DOHH2 (cell line): ENCODE measurements at regions not wholly inside any gene's neighbourhood (a gene's known extent, or its start where the extent isn't known, plus 50 kb on each side); places are given as distances from the start of the nearest gene placed in this dataset.

ENCODE experiments used
- CTCF ChIP-seq: fragments of 200-600 bp; sonication (generic); IDR thresholded peaks from one replicate; pipeline ENCODE4 v1.5.1; 2014; ENCODE audit warnings: antibody characterized with exemption, mild to moderate bottlenecking, low read depth, low read length; ENCODE audit not compliant: poor library complexity, severe bottlenecking
- EZH2phosphoT487 ChIP-seq: fragments of 200-600 bp; sonication (generic); IDR thresholded peaks from 2 replicates; pipeline ENCODE4 v1.6.1; 2017; ENCODE audit warnings: borderline replicate concordance, mild to moderate bottlenecking, antibody characterized with exemption, low read length, moderate library complexity, mixed read lengths

- TF ChIP-seq CTCF = no peak
- no peak for TF ChIP-seq EZH2phosphoT487
Observed at GRCh38 chr13:30121244-30121643, 186.1 kb downstream of the KATNAL1 start.
